HG03571 (cell line): ENCODE measurements at regions not wholly inside any gene's neighbourhood (a gene's known extent, or its start where the extent isn't known, plus 50 kb on each side); places are given as distances from the start of the nearest gene placed in this dataset.
"Not testable (repeated sequence)": the region's sequence is repeated elsewhere in the genome, so short reads cannot be mapped to it uniquely, and the experiment has no call there.

Experiments used
- ATAC-seq: cut with Tn5 transposase; IDR thresholded peaks from one replicate; pipeline ENCODE4 v1.9.1; 2021; ENCODE audit not compliant: unreplicated experiment

DNA sequence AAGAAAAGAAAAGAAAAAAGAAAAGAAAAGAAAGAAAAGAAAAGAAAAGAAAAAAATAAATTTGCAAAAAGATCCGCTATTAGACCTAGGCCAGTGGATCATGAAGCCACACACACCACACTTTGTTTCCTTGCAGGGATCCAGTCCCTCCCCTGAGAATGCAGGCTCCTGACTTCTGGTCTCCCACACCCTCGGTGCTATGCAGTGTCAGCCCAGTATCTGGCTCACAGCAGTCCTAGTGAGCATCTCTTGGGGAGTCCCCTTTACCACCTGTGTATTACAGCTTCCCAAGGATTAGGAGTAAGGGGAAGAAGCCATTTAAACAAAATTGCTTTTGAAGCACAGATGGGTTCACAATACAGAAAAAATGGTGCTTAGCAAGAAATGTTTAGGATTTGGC lies 174.1 kb upstream of the IRF2BP2 start:
- ATAC-seq, result not testable (repeated sequence)

- no peak for ATAC-seq
Observed at GRCh38 chr1:234782791-234783190, 172.8 kb upstream of the IRF2BP2 start.

DNA sequence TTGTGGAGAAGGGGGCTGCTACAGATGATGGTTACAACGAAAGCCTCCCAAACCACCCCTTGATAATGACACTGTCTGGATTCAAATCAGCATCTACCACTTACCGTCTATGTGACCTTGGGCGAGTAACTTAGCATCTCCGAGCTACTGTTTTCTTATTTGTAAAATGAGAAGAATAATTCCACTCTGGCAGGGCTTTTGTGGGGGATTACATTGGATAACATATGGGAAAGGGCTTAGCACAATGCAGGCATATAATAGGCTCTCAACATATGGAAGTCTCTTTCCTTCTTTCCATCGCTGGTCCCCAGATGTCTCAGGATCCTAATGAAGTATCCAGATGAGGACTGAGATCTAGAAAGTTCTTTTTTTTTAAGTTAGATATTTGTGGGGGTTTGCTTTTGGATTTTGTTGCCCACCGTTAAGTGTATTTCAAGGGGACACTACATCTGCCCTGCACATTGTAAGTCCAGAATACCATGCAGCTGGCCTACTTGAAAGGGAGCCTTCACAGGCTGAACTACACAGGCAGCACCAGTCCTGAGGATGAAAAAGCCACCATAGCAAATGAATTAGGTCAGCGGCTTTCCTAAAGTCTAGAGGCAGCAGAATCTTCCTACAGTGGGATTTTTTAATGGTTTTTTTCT lies 172.2 kb upstream of the IRF2BP2 start:
- ATAC-seq, result no peak

GRCh38 chr1:234781241-234782065 lies 171.5 kb upstream of the IRF2BP2 start:
- ATAC-seq, result no peak

DNA sequence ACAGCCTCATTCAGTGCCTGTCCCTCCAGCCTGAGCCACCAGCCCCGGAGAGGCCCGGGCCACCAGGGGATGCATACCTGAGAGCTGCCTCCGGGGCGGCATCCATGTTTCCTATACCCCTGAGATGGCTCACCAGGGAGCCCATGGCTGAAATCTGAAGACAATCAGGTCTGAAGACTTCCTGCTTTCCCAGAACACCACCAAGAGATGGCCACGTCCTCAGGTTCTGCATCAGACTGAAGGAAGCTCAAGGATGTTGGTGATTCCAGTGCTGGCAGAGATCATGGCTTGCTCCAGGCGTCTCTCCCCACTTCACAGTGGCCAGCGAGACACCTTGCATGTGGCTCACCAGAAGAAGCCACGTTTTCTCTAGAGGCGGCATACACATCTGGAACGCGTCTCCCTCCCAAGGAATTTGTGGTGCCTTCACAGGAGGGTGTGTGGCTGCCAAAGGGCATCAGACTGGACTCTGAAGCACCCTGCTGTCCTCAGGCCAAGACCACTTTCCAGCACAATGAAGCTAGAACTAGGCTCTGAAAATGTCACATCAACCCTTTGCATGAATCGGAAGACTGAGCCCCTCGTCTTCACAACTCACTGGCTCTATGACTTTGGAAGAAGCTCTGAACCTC lies 170.7 kb upstream of the IRF2BP2 start:
- no peak for ATAC-seq

GRCh38 chr1:234780112-234780511 lies 170.1 kb upstream of the IRF2BP2 start:
- ATAC-seq, result no peak

- not testable (repeated sequence) for ATAC-seq
Observed at GRCh38 chr1:234779600-234779999, 169.6 kb upstream of the IRF2BP2 start.

- no peak for ATAC-seq
Observed at GRCh38 chr1:234779160-234779538, 169.2 kb upstream of the IRF2BP2 start.

- no peak for ATAC-seq
Observed at GRCh38 chr1:234778221-234779159, 168.5 kb upstream of the IRF2BP2 start.

- no peak for ATAC-seq
Observed at GRCh38 chr1:234777856-234778220, 167.9 kb upstream of the IRF2BP2 start.

GRCh38 chr1:234776876-234777855 lies 167.2 kb upstream of the IRF2BP2 start:
- ATAC-seq, result no peak

DNA sequence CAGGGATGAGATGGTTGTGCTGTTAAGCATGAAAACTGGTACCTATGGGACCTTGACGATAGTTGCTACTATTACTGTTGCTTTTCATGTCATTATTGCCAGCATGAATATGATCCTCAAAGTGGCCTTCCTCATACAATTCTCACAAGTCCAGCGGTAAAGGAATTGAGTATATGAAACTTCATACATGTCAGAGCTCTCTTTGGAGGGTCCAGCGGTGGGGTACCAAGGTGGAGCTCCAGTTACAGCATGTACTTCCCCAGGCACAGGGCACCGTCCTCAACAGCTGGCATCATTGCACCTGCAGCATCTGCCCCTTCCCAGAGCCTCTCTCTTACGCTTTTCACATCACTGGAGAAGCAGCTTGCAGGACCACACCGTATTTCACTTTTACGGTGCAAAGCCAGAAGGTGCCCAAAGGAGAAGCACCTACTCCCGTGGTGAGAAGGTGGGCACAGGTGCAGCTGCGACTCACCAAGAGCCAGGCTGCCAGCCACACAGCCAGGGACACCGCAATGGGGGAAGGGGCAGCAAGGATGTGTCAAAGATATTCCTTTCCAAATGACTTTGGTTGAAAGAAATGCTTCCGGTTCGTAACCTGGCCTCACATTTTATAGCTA lies 166.4 kb upstream of the IRF2BP2 start:
- no peak for ATAC-seq

DNA sequence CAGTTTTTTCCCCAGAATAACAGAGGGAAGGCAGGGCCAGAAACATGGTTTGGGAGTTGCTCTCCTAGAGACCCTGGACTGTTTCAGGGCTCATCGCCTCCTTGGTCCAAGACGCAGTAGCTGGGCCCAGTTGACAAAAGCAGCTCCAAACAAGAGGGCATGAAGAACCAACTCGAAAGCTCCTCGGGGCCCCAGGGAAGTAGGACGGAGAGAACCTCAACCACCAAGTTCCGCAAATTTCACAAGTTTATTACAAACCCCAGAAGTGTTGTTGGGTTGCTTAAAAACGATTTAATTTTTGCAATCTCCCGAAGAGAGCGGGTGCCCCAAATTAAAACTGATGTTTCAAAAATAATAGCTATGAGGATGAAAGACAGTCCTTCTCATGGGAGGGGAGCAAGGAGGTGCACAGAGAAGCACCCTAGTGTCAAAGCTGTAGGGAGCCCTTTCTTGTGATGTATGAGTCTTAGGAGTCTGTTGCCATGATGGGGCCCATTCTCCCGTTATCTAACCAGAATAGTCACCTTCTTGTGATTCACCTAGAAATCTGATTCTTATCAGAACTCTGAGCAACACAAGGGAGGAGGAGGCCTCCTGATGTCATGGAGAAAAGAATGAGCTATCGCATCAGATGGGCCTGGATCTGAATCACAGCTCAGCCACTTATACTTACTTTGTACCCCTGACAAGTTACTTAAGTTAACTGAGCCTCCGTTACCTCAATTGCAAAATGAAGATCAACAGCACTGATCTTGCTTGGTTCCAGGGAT lies 165.7 kb upstream of the IRF2BP2 start:
- ATAC-seq, result no peak

DNA sequence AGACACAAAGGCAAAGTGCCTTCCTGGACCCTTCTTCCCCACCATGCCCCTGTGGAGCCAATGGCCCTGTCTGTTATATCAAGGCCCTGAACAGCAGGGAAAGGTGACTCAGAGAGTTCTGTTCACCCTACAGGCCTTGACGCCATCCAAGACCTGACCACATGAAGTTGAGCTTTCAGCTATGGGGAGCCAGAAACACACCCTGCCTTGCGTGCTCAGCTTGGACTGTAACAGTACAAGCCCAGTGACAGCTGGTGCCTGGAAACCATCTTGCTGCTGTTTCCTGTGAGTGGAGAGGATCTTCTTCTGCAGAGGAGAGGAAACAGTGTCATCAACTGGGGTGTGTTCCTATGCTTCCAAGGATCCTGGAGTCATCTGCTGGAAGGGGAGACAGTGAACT lies 165.0 kb upstream of the IRF2BP2 start:
- no peak for ATAC-seq

GRCh38 chr1:234773936-234774677 lies 164.1 kb upstream of the IRF2BP2 start:
- no peak for ATAC-seq

DNA sequence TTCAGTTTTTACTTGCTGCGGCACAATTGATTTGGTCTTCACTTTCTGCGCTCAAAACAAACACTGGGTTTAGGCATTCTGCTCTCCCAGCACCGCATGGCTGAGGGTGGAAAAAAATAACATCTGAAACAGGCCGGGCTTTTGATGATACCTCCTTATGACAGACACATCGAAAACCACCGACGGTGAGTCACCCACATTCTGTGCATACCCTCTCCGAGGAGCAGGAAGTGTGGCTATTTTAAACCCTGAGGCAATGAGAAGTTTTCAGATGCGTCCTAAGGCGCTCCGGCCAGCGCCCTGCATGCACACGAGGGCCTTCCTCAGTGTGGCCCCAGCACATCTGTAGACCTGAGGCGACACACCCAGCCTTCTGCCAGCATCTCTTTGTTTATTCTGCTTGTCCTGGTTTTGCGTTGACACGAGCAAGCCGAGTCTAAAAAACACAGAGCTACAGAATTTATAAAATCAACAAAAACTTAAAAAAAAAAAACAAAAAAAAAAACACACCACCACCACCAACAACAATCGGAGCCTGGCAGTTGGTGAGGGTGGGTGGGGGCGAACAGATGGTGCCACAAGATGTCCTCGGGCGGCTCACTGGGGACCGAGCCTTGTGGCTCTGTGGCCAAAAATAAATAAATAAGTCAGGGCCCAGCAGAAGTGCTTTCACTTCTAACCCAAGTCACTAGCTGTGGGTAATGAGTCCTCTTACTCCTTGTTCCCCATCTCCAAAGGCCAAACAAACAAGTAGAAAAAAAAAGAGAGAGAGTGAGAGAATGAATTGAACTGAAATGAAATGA lies 162.6 kb upstream of the IRF2BP2 start:
- ATAC-seq, result peak; percentile 91

DNA sequence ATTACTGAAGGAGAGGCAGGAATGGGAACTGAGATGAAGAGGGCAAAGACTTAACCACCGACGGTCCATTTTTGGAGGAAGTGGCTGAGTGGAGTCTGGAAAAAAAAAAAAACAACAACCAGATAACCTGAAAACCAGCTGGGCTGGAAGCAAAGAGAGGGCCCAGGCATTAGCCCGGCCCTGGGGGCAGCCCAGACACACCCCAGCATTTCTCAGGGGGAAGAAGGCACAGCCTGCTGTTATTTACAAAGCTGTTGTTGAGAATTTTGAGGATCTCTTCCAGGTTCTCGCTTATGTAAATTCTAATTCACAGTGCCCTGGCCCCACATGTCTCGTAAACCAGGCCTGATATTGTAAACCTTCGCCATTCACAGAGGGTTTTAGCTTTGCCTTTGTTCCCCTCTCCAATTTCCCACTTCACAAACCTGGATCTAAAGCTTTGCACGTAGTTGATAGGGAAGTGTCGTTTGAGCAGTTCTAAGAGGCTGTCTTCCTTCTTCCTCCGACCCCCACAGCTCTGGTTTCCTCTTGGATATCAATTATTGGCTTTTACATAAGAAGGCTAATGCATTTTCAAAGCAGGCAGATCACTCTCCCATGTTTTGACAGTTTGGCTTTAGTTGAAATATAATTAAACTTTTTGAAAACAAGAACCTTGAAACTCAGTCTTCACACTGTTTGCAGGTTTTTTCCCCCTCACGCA lies 161.8 kb upstream of the IRF2BP2 start:
- ATAC-seq, result peak; percentile 1
